ENCODE measurements at regions not wholly inside any gene's neighbourhood (a gene's known extent, or its start where the extent isn't known, plus 50 kb on each side); places are given as distances from the start of the nearest gene placed in this dataset.

DNA sequence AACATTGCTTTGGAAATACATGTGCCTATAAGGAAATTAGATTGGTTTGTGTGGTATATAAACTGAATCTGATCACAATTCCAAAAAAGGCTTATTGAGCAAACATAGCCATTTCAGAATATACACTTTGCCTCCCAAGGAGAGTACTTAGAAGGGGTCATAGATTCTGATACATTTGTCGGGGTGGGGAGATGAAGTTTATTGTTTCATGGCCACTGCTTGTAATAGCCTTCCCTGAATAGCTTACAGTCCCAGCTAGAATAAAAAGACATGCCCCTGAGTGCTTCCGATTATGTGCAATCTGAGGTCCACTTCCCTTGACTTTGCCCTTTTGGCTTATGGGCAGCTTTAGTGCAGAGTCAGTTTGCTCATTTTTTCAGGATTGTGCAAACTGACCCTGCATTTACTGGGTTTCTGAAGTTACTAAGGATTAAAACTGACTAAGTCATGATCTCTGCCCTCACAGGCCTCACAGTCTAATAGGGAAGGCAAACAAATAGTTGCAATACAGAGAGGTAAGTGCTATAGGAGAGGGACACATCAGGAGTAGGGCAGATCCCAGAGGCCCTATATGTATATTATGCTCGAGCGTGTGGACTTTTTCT lies 184.2 kb downstream of the BLID start:
- TF ChIP-seq, protein P1, sequence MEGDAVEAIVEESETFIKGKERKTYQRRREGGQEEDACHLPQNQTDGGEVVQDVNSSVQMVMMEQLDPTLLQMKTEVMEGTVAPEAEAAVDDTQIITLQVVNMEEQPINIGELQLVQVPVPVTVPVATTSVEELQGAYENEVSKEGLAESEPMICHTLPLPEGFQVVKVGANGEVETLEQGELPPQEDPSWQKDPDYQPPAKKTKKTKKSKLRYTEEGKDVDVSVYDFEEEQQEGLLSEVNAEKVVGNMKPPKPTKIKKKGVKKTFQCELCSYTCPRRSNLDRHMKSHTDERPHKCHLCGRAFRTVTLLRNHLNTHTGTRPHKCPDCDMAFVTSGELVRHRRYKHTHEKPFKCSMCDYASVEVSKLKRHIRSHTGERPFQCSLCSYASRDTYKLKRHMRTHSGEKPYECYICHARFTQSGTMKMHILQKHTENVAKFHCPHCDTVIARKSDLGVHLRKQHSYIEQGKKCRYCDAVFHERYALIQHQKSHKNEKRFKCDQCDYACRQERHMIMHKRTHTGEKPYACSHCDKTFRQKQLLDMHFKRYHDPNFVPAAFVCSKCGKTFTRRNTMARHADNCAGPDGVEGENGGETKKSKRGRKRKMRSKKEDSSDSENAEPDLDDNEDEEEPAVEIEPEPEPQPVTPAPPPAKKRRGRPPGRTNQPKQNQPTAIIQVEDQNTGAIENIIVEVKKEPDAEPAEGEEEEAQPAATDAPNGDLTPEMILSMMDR (IDR thresholded peaks at IDR 0.05) = no peak
- TF ChIP-seq TEAD1 (CRISPR knock-in tag; IDR thresholded peaks at IDR 0.05) = no peak
- TF ChIP-seq, protein P2, sequence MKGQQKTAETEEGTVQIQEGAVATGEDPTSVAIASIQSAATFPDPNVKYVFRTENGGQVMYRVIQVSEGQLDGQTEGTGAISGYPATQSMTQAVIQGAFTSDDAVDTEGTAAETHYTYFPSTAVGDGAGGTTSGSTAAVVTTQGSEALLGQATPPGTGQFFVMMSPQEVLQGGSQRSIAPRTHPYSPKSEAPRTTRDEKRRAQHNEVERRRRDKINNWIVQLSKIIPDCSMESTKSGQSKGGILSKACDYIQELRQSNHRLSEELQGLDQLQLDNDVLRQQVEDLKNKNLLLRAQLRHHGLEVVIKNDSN (CRISPR knock-in tag; IDR thresholded peaks at IDR 0.05) = no peak
